GM19240 (cell line): ENCODE measurements at regions not wholly inside any gene's neighbourhood (a gene's known extent, or its start where the extent isn't known, plus 50 kb on each side); places are given as distances from the start of the nearest gene placed in this dataset.
"Not testable (repeated sequence)": the region's sequence is repeated elsewhere in the genome, so short reads cannot be mapped to it uniquely, and the experiment has no call there.

Experiments used
- DNase-seq: peaks from one replicate; pipeline ENCODE4 v3.0.0; 2011; ENCODE audit warnings: low spot score; ENCODE audit not compliant: insufficient read length

GRCh38 chr6:119736296-119737021 lies 386.9 kb upstream of the MAN1A1 start:
- DNase-seq = no peak

- DNase-seq = no peak
Observed at GRCh38 chr6:119735530-119735929, 386.0 kb upstream of the MAN1A1 start.

GRCh38 chr6:119734227-119734626 lies 384.7 kb upstream of the MAN1A1 start:
- no peak for DNase-seq

- no peak for DNase-seq
Observed at GRCh38 chr6:119728935-119729334, 379.4 kb upstream of the MAN1A1 start.

- no peak for DNase-seq
Observed at GRCh38 chr6:119728220-119728750, 378.7 kb upstream of the MAN1A1 start.

GRCh38 chr6:119727504-119728219 lies 378.1 kb upstream of the MAN1A1 start:
- no peak for DNase-seq

GRCh38 chr6:119726912-119727311 lies 377.4 kb upstream of the MAN1A1 start:
- not testable (repeated sequence) for DNase-seq

- no peak for DNase-seq
Observed at GRCh38 chr6:119726086-119726485, 376.5 kb upstream of the MAN1A1 start.

- DNase-seq = no peak
Observed at GRCh38 chr6:119720160-119720559, 370.6 kb upstream of the MAN1A1 start.

GRCh38 chr6:119717942-119718341 lies 368.4 kb upstream of the MAN1A1 start:
- no peak for DNase-seq

GRCh38 chr6:119716668-119717270 lies 367.2 kb upstream of the MAN1A1 start:
- no peak for DNase-seq

- DNase-seq = no peak
Observed at GRCh38 chr6:119713903-119714302, 364.3 kb upstream of the MAN1A1 start.

- no peak for DNase-seq
Observed at GRCh38 chr6:119686644-119687043, 337.1 kb upstream of the MAN1A1 start.

GRCh38 chr6:119686240-119686639 lies 336.7 kb upstream of the MAN1A1 start:
- no peak for DNase-seq

- no peak for DNase-seq
Observed at GRCh38 chr6:119683671-119684070, 334.1 kb upstream of the MAN1A1 start.

GRCh38 chr6:119683031-119683430 lies 333.5 kb upstream of the MAN1A1 start:
- no peak for DNase-seq

- DNase-seq = no peak
Observed at GRCh38 chr6:119678961-119679360, 329.4 kb upstream of the MAN1A1 start.

- no peak for DNase-seq
Observed at GRCh38 chr6:119677384-119677783, 327.8 kb upstream of the MAN1A1 start.

GRCh38 chr6:119676961-119677360 lies 327.4 kb upstream of the MAN1A1 start:
- no peak for DNase-seq

GRCh38 chr6:119676230-119676629 lies 326.7 kb upstream of the MAN1A1 start:
- DNase-seq = no peak

GRCh38 chr6:119673741-119674140 lies 324.2 kb upstream of the MAN1A1 start:
- no peak for DNase-seq

- DNase-seq = no peak
Observed at GRCh38 chr6:119672725-119673124, 323.2 kb upstream of the MAN1A1 start.
